Panc1 (cell line): ENCODE measurements at regions not wholly inside any gene's neighbourhood (a gene's known extent, or its start where the extent isn't known, plus 50 kb on each side); places are given as distances from the start of the nearest gene placed in this dataset.

ENCODE experiments used
- CTCF ChIP-seq: fragments of 450-650 bp; IDR thresholded peaks from 2 replicates; pipeline ENCODE4 v1.5.1; 2017; ENCODE audit warnings: mild to moderate bottlenecking
- POLR2AphosphoS5 ChIP-seq: IDR thresholded peaks from 2 replicates; pipeline ENCODE4 v1.6.1; 2012; ENCODE audit warnings: mild to moderate bottlenecking, low read depth, low read length, moderate library complexity
- TCF7L2 ChIP-seq: IDR thresholded peaks from 2 replicates; pipeline ENCODE4 v1.6.1; 2011; ENCODE audit warnings: mild to moderate bottlenecking, low read depth, low read length, inconsistent platforms

GRCh38 chrX:9355739-9356138 lies 109.1 kb upstream of the TBL1X start:
- no peak for TF ChIP-seq CTCF
- no peak for TF ChIP-seq TCF7L2
- no peak for TF ChIP-seq POLR2AphosphoS5
